NCI-H748 (cell line): ENCODE measurements at regions not wholly inside any gene's neighbourhood (a gene's known extent, or its start where the extent isn't known, plus 50 kb on each side); places are given as distances from the start of the nearest gene placed in this dataset.

Experiments
- DNase-seq: peaks from one replicate; lab custom pipeline; 2025; ENCODE audit not compliant: unreplicated experiment; lab: John Stamatoyannopoulos, UW

DNA sequence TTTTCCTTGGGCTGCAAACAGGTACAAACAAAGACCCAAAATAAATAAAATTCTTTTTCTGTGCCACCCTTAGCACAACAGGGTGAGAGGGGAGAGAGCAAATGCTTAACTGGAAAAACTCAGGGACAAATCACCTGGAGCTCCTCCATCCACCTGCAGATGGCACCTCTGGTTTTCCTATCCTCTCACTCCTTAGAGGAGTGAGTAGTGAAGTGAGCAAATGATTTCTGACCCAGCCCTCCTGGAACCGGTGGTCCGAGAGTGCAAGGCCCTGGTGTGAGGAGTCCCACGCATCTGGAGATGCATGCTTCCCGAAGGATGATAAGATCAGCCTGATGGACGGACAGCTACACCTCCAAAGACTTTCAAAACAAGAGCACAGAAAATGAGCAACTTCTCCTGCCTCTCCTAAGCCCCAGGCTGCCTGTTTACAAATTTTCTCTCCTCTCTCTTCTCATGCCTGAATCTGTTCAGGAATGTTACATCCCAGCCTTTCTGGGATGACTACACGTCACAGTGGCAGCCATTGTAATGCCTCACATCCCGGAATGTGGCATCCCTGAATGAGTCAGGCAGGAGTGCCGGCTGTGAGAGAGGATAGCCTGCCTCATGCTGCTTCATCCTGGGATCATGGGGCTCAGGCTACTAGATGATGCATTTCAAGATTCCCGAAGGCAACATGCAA lies 86.4 kb downstream of the ADRB2 start:
- no peak for DNase-seq

DNA sequence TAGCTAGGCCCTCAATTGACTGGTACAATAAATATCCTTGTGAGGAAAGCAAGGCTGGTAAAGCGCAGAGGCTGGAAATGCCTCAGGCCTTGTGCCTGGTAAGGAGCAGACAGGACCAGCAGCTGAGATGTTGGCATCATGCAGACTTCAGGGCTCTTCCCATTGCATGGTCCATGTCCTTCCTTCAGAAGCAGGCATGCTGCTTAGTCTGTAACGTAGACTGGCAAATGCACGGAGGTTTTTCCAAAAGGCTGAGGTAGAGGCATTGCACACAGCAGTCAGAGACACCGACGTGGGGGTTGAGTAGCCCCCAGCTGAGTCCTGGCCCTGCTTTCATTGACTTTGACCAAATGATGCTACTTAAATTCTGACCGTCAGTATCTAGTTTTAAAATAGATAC lies 87.1 kb downstream of the ADRB2 start:
- no peak for DNase-seq

DNA sequence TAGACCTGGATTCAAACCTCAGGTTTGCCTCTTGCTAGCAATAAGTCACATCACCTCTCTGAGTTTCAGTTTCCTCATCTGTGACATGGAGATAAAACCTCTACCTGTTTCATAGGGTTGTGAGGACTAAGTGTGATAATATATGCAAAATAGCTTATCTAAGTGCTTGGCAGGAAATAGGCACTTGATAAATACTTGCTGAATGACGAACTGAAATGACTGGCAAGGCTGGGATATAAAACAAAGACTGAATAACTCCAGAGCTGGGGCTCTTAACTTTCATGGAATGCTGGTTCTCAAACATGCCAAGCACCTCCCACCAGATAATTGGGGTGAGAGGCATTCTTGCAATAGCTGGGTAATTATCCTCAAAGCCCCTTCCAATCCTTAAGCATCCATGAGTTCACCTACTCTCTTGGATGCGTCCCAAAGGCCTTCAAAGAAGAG lies 87.6 kb downstream of the ADRB2 start:
- no peak for DNase-seq

DNA sequence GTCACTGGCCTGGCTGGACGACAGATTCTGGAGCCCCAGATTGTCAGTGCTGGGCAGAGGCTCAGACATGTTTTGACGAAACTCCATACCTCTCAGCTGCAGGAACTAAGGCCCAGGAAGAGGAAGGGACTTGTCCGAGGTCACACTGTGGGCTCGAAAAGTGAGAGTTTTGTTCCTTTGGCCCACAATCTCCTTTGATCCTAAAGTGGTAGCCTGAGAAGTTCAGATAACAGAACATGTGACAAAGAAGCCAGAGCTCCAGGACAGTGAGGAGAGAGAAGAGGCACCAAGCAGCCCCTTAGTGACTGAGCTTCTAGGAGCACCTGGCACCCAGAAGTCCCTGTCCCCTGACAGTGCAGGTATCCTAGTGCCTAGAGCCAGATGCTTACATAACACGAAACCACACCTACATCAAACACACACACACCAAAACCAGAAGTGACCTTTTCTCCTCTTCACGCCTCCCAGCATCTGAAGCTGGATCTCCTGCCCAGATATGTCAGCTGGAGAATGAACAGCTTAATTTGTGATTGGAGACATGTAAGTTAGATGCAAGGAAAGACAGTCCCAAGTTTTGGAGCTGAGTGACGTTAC lies 88.9 kb downstream of the ADRB2 start:
- DNase-seq = no peak

DNA sequence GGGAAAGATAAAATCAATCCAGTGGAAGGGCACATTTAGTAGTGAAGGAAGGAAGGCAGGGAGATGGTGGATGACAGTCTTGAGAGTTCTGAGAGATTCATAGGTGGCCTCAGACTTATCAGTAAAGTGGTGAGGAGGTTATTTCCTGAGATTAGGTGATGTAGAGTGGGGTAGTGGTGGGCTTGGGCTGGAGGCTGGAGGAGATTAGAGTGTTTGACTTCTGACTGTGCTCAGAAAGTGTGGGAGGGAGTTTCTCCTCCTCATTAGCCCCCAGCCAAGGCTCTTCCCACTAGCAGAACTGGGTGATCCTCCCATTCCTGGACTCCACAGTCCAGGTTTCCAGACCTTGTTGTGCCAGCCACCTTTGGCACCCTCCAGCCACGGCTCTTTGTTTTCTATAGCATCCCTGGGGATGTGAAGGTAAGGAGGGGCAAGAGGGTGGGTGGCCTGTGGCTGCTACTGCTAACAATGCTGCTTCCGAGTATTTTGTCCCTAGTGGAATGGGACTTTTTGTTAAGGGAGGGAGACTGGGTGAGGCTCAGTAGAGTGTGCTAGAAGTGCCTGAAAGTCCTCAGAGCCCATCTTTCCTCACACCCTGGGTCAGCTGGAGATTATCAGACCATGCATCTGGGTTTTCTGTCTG lies 94.4 kb downstream of the ADRB2 start:
- no peak for DNase-seq

DNA sequence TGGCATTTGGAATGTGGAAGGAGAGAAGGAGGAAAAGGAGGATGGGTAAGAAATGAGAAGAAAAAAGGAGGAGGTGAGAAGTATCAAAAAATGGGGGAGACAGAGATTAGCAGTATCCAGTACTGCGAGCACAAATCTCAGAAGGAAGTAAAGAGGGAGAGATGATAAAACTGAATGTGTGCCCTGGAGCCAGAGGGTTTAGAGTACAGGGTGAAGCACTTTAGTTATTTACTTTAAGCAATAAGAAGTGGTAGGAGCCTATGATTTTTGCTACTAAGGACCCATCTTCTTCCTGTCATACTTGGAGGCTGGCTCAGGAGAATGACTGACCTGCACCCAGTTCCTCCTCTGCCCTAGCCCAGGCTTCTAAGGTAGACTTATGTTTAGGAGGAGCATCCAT lies 94.9 kb downstream of the ADRB2 start:
- DNase-seq = no peak

DNA sequence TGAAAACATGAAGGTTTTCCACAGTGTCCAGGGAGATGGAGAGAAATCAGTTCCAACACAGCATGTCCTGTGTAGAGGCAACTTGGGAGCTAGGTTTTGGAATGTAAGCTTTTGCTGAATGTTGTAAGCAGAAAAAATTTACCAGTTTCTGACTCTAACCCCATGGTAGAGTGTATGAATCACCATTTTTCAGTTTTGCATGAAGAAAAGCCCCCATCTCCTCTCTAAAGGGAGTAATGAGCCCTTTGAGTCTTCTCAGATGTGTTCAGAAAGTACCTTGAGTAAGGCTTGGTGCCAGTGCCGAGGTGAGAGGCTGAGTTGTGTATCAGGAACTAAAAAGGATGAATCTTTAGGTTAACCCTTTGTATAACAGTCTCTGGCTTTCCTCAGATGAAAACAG lies 96.2 kb downstream of the ADRB2 start:
- DNase-seq = no peak

DNA sequence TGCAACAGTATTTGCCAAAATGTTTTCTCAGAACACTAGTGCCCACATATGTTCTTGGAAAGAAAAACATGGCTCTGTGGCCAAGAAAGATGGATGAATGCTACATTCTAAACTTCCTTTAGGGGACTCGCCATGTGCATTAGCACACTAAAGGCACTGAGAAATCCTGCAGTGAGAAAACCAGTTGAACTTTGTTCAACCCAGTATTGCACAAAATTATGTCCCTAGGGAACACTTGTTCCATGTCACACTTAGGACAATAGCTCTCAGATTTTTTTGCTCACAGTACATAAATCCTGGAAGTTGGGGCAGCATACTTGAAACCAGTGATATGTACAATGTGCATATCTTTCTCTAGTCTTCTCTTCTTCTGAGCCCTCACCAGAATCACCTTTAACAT lies 96.6 kb downstream of the ADRB2 start:
- no peak for DNase-seq

DNA sequence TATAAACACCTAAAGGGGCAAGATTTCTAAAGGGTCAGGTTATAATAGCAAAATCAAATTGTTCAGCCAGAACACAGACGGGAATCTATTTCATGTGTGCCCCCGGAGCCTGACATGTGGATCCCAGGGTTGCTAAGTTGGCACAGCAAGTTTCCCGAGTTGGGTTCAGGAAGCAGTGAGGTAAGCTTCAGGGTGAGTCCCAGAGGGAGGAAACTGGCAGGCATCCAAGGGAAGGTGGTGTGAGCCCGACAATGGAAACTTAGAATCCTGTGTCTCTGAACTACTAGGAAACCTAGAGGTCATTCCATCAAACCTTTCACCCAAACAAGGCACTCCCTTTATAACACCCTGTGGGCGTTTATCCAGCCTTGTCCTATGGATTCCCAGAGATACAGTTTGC lies 98.4 kb downstream of the ADRB2 start:
- no peak for DNase-seq

DNA sequence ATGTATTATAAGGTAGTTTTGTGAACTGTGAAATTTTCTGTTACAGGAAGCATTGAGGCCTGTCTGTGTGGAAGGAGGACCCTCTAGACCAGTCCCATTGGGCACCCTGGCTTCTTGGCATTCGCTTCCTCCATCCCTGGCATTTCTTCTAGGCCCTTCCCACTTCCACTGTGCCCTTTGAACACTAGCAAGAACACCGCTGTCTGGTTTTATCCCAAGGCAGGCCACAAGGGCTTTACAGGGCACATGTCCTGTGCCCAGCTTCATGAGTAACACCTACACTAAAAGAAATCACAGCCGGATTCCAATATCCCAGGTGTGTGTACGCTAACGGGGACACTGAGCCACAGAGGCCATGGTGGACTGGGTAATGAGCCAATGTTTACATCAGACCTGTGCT lies 99.8 kb downstream of the ADRB2 start:
- no peak for DNase-seq

DNA sequence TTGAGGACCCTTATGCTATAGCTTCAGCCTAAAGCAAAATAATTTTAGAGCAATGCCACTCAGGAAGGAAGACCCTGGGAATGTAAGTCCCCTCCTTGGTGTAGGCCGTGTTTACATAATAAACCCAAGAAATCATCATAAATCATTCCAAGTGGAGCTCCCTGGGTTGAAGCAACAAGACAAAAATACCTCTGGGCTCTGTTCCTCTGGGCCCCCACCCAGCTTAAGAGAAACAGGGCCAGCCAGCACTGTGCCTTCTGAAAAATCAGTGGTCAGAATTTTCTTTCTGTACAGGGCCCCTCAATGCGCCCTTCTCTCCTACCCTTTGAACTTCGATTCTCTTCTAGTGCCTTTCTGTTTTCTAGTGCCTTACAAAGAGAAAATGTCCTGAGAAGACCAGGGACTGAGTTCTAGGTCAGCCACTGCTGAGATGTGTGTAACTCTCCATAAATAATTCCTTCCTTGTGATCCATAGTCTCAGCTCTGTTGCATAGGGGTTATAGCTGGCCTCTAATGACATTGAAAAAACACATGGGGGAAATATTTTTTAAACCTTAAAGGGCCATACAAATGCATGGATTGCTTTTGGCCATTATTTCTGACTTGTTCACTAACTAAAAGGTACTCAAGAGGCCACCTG lies 101.0 kb downstream of the ADRB2 start:
- no peak for DNase-seq

DNA sequence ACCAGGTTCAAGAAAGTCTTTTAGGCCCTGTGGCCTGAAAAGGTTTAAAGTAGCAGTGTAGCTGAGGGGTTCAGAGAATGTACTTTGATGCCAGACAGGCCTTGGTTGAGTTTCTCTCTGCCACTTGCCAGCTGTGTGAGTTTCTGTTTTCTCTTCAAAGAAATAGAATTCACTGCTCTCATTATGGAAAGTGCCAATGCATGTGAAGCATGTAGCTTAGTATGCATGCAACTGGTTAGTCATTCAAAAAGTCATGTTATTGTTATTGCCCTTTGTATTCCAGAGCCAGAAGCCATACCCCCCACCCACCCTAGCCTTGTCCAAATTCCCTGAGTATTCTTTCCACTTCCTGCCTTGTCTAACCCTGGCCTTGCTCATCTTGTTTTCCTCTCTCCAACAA lies 101.7 kb downstream of the ADRB2 start:
- no peak for DNase-seq

DNA sequence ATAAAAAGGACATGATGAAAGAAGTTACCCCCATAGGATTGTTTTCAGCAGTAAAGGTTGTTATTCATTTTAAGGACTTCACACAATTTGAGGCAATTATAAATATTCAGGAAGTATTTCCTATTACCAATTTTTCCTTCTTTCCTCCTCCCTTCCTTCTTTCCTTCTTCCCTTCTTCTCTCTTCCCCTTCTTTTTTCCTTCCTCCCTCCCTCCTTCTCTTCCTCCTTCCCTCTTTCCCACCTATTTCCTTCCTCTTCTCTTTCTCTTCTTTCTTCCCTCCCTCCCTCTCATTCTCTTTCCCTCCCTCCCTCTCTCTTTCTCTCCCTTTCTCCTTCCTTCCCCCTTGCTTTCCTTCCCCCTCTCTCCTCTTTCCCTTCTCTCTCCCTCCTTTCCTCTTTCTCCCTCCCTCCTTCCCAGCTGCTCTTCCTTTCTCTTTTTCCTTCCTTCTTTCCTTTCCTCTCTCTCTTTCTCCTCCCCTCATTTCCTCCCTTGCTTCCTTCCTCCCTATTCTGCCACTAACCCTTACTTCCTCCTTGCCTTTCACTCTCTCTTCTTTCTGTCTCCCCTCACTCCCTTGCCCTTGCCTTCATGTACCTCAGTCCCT lies 105.1 kb downstream of the ADRB2 start:
- DNase-seq = no peak

DNA sequence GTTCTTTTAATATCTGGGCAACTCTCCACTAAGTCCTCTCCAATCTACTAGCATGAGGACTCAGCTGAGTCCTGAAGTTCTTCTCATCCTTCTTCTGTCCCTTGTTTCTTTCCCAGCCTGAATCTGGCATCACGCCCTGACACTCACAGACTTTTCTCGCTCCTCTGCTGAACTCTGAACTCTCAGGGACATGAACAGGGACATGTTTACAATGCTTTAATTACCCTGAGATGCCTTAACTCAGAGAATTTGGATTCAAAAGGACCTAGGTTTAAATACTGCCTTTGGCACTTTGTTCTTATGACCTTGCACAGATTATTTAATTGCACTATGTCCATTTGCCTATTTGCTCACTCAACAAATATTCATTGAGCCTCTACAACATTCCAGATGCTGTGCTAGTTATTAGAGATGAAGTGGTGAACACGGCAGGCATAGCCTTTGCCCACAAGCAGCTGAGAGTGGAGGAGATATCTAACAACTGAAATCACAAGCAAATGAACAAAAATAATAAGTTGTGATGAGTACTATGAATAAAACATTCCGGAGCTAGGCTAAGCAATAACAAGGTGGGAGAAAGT lies 106.0 kb downstream of the ADRB2 start:
- DNase-seq = no peak

DNA sequence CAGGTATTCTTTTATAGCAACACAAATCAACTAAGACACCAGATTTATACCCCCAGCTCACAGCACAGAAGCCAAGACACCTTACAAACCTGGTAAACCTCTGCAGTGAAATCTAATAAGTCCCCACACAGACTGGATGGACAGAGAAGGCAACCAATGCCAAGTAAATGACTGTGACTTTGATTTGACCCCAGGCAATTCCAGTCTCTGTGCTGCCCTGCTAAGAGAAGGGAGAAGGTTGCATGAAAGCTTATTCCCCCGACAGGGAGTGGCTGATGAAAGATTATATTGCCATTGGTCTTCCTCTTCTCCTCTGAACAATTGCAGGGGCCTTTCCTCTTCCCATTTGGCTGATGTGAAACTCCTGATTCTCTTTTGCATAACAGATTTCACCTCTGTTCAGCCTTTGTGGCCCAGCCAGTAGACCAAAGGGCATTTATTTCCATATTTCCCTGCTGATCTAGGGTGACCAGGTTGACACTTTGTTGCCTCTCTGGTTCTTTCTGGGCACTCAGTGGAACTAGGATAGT lies 107.6 kb downstream of the ADRB2 start:
- DNase-seq = no peak

DNA sequence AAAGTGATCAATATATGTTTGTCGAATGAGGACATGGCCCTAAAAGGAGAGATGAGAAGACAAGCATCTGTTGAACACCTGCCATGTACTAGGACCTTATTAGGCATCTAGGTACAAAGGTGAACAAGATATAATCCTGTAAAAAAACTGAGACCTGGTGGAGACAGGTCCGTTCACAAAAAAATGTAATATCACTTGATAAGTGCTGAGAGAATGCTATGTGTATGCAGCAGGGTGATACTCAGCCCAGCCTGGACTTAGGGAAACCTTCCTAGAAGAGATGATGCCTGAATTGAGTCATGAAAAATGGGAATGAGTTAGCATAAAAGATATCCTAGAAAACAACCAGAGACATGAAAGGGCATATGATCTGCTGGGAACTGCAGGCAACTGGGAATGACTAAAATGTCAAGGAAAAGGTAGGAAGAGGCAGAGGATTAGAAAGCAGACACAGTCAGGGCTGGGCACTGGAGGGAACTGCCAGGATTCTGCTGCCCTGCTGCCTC lies 108.5 kb downstream of the ADRB2 start:
- DNase-seq = no peak

DNA sequence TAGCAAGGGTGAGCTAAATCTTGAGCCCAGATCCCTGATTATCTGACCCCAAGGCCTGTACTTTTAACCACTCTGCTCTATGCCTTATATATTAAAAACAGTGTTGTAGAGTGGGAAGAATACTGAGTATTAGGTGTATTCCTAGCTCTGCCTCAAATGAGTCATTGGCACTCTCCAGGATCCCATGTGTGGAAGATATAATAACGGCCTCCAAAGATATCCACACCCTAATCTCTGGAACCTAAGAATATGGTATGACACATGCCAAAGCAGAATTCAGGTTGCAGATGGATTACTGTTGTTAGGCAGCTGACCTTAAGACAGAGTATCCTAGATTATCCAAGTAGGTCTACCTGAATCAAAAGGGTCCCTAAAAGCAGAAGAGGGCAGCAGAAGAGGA lies 110.8 kb downstream of the ADRB2 start:
- DNase-seq = no peak

DNA sequence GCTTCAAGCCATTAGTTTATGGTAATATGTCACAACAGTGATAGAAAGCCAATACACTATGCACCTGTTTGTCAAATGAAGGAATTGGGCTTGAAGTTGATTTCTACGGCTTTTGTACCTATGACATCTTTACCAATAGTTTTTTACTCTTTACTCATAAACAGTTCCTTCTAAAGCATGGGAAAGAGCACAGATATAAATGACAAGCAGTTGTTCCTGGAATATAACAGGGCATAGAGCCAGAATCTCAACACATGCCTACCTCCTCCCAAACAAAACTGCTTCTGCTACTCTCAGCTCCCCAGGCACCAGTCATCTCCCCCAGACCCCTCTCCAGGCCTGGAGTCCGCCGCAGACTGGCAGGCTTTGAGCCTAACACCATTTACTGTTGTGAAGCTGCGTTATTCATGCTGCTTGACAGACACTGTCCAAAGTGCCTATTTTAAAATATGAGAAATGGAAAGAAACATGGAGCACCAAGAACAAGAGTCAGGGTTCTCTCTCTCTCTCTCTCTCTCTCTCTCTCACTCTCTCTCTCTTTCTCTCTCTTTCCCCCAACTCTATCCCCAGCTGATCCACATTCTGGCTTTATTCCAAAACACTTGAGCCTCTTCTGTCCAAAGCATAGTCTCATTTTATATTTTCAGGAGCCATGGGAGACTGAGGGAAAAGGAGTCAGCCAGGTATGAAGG lies 111.6 kb downstream of the ADRB2 start:
- DNase-seq = no peak

DNA sequence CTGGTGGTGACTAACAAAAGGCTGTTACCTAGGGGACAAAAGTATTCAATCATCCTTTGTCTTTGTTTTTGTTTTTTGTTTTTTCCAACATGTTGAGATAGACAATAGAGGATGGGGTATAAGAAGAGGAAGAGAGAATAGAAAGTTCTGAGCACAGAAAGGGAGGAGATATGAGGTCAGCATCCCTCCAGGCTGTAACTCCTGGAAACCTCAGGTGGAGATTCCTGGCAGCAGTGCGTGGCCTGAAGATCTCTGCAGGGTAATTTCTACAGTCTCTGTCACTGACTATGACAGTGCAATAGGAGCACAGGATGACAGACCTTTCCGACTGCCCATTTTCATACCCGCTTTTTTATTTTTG lies 112.1 kb downstream of the ADRB2 start:
- DNase-seq = no peak

DNA sequence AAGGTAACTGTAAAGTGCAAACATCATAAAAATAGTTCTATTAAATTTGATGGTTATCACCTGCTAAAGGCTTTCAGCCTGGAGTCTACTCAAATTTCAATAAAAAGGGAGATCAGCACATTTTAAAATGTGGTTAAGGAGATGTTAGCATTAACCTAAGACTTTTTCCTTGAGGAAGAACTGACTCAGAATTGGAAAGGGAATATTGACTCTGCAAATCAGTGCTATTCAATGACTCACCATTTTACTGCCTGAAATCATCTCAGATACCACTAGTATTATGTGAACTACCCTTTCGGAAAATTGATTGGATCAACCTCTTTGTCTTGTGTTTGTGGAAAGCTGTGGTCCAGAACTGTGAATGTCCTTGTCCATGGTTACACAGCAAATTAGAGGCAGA lies 113.3 kb downstream of the ADRB2 start:
- DNase-seq = no peak
